Renal cortex interstitium (tissue), 11 donors: ENCODE measurements at regions not wholly inside any gene's neighbourhood (a gene's known extent, or its start where the extent isn't known, plus 50 kb on each side); places are given as distances from the start of the nearest gene placed in this dataset.
A peak's percentile ranks its signal among the peaks of the same experiment; 100 is the strongest.
"Not testable (repeated sequence)": the region's sequence is repeated elsewhere in the genome, so short reads cannot be mapped to it uniquely, and the experiment has no call there.

Experiments
- DNase-seq, 11 donors: peaks; one replicate each; pipeline ENCODE4 v3.0.0-alpha.2; 2013; ENCODE audit warnings: low read depth in 9 of 11, low spot score in 4 of 11; ENCODE audit errors: extremely low read depth in 1 of 11

GRCh38 chr2:234863043-234863934 is 88.5 kb upstream of the SH3BP4 start:
- DNase-seq: no peak

- DNase-seq: peak in 2 of 11 donors; percentile 24 to 39
These were observed 89.7 kb upstream of the SH3BP4 start for GRCh38 chr2:234861841-234862735.

GRCh38 chr2:234859330-234859872 is 92.4 kb upstream of the SH3BP4 start:
- DNase-seq: not testable (repeated sequence)

- DNase-seq: no peak
These were observed 93.0 kb upstream of the SH3BP4 start for GRCh38 chr2:234858790-234859329.

- no peak for DNase-seq
These were observed 93.7 kb upstream of the SH3BP4 start for GRCh38 chr2:234858145-234858544.

GRCh38 chr2:234853729-234854128 is 98.1 kb upstream of the SH3BP4 start:
- no peak for DNase-seq

GRCh38 chr2:234852941-234853340 is 98.9 kb upstream of the SH3BP4 start:
- no peak for DNase-seq

- DNase-seq: no peak
These were observed 99.8 kb upstream of the SH3BP4 start for GRCh38 chr2:234852035-234852434.

GRCh38 chr2:234851451-234851850 is 100.4 kb upstream of the SH3BP4 start:
- no peak for DNase-seq

GRCh38 chr2:234850818-234851217 is 101.0 kb upstream of the SH3BP4 start:
- no peak for DNase-seq

- no peak for DNase-seq
These were observed 102.1 kb upstream of the SH3BP4 start for GRCh38 chr2:234849678-234850077.

- no peak for DNase-seq
These were observed 103.2 kb upstream of the SH3BP4 start for GRCh38 chr2:234848578-234848977.

- no peak for DNase-seq
These were observed 104.2 kb upstream of the SH3BP4 start for GRCh38 chr2:234847639-234848038.

GRCh38 chr2:234847364-234847635 is 104.5 kb upstream of the SH3BP4 start:
- DNase-seq: no peak

- no peak for DNase-seq
These were observed 105.0 kb upstream of the SH3BP4 start for GRCh38 chr2:234846599-234847363.

GRCh38 chr2:234845602-234846590 is 105.9 kb upstream of the SH3BP4 start:
- no peak for DNase-seq

GRCh38 chr2:234843411-234843810 is 108.4 kb upstream of the SH3BP4 start:
- no peak for DNase-seq

- no peak for DNase-seq
These were observed 109.1 kb upstream of the SH3BP4 start for GRCh38 chr2:234842753-234843152.
